ENCODE measurements at regions not wholly inside any gene's neighbourhood (a gene's known extent, or its start where the extent isn't known, plus 50 kb on each side); places are given as distances from the start of the nearest gene placed in this dataset.

GRCh38 chr22:27405672-27406388, 395.7 kb downstream of the MN1 start:
- TF ChIP-seq CTCF (IDR thresholded peaks at IDR 0.05; ENCODE audit: low read length) (peak; percentile 76), EZH2 (IDR thresholded peaks at IDR 0.05; ENCODE audit: borderline replicate concordance, low read length) (no peak)

All from OCI-LY1 (cell line).